Activated CD4-positive, alpha-beta T cell treated with anti-CD3 and anti-CD28 coated beads, Interleukin-2, amount 10 ng/mL, durations not matched to agents 24 days and 14 days (primary cell): ENCODE measurements at regions not wholly inside any gene's neighbourhood (a gene's known extent, or its start where the extent isn't known, plus 50 kb on each side); places are given as distances from the start of the nearest gene placed in this dataset.

ENCODE experiments used
- DNase-seq: peaks from one replicate; pipeline ENCODE4 v3.0.0; 2022
- H3K27ac Mint-ChIP-seq: one replicate; pipeline ENCODE4 v1.8.0; 2022; ENCODE audit warnings: mild to moderate bottlenecking, mixed read lengths
- H3K27me3 Mint-ChIP-seq: one replicate; pipeline ENCODE4 v1.8.0; 2022; ENCODE audit warnings: mixed read lengths
- H3K36me3 Mint-ChIP-seq: one replicate; pipeline ENCODE4 v1.8.0; 2022; ENCODE audit warnings: low read depth, mild to moderate bottlenecking, mixed read lengths
- H3K4me1 Mint-ChIP-seq: one replicate; pipeline ENCODE4 v1.8.0; 2021; ENCODE audit warnings: mixed read lengths
- H3K4me3 Mint-ChIP-seq: one replicate; pipeline ENCODE4 v1.8.0; 2022; ENCODE audit warnings: mild to moderate bottlenecking, moderate library complexity, mixed read lengths
- H3K9me3 Mint-ChIP-seq: one replicate; pipeline ENCODE4 v1.8.0; 2021; ENCODE audit warnings: mixed read lengths
- intact Hi-C: fragments of 100-400 bp; cut with micrococcal nuclease; formaldehyde crosslinking; loops from one replicate; pipeline ENCODE4 v1.15.1; 2023

- no peak for DNase-seq
- H3K4me3 Mint-ChIP-seq, result no peak overlapping the region
These were observed 51.0 kb upstream of the TNC start for GRCh38 chr9:115169003-115169402.

GRCh38 chr9:115170358-115171073, 52.6 kb upstream of the TNC start:
- H3K27ac Mint-ChIP-seq, result no peak overlapping the region
- H3K4me1 Mint-ChIP-seq, result no peaks in the 10 kb centered on the region
- no peaks in the 10 kb centered on the region for H3K36me3 Mint-ChIP-seq
- H3K9me3 Mint-ChIP-seq, result peaks cover 7% of the 10 kb centered on the region
- intact Hi-C loops, result no loop called here
- no peak for DNase-seq
- no peak overlapping the region for H3K4me3 Mint-ChIP-seq
- peaks cover 25% of the 10 kb centered on the region for H3K27me3 Mint-ChIP-seq

More at GRCh38 chr9:115169003-115169402, 51.0 kb upstream of the TNC start:
- intact Hi-C loops, result no loop called here
- Mint-ChIP-seq H3K36me3 (no peaks in the 10 kb centered on the region), H3K9me3 (peaks cover 9% of the 10 kb centered on the region), H3K4me1 (no peaks in the 10 kb centered on the region), H3K27ac (no peak overlapping the region), H3K27me3 (peaks cover 27% of the 10 kb centered on the region)

GRCh38 chr9:115171921-115172388, 54.0 kb upstream of the TNC start:
- Mint-ChIP-seq H3K9me3 (no peaks in the 10 kb centered on the region), H3K4me1 (no peaks in the 10 kb centered on the region), H3K27ac (no peak overlapping the region), H3K36me3 (no peaks in the 10 kb centered on the region), H3K4me3 (no peak overlapping the region), H3K27me3 (peaks cover 18% of the 10 kb centered on the region)
- intact Hi-C loops, result no loop called here
- no peak for DNase-seq

GRCh38 chr9:115182264-115182663, 64.3 kb upstream of the TNC start:
- Mint-ChIP-seq H3K4me1 (no peaks in the 10 kb centered on the region), H3K36me3 (no peaks in the 10 kb centered on the region), H3K27me3 (peaks cover 10% of the 10 kb centered on the region), H3K27ac (no peak overlapping the region), H3K9me3 (no peaks in the 10 kb centered on the region), H3K4me3 (no peak overlapping the region)
- intact Hi-C loops, result no loop called here
- no peak for DNase-seq

- intact Hi-C loops, result no loop called here
- Mint-ChIP-seq H3K36me3 (no peaks in the 10 kb centered on the region), H3K4me1 (no peaks in the 10 kb centered on the region), H3K4me3 (no peak overlapping the region), H3K27ac (no peak overlapping the region), H3K9me3 (no peaks in the 10 kb centered on the region), H3K27me3 (peaks cover 10% of the 10 kb centered on the region)
- DNase-seq, result no peak
These were observed 65.5 kb upstream of the TNC start for GRCh38 chr9:115183436-115183835.

GRCh38 chr9:115189686-115190085, 71.7 kb upstream of the TNC start:
- H3K27ac Mint-ChIP-seq, result no peak overlapping the region
- no peak overlapping the region for H3K4me3 Mint-ChIP-seq
- H3K9me3 Mint-ChIP-seq, result peaks cover 7% of the 10 kb centered on the region
- intact Hi-C loops, result no loop called here
- H3K36me3 Mint-ChIP-seq, result no peaks in the 10 kb centered on the region
- peaks cover 23% of the 10 kb centered on the region for H3K27me3 Mint-ChIP-seq
- DNase-seq, result no peak
- H3K4me1 Mint-ChIP-seq, result peaks cover 3% of the 10 kb centered on the region

- intact Hi-C loops, result no loop called here
These were observed 73.7 kb upstream of the TNC start for GRCh38 chr9:115191667-115192066.

GRCh38 chr9:115192280-115192679, 74.3 kb upstream of the TNC start:
- peaks cover 3% of the 10 kb centered on the region for H3K4me1 Mint-ChIP-seq
- H3K27ac Mint-ChIP-seq, result no peak overlapping the region

More at GRCh38 chr9:115191667-115192066, 73.7 kb upstream of the TNC start:
- Mint-ChIP-seq H3K36me3 (no peaks in the 10 kb centered on the region), H3K4me1 (peaks cover 3% of the 10 kb centered on the region), H3K27ac (no peak overlapping the region), H3K4me3 (no peak overlapping the region), H3K9me3 (peaks cover 7% of the 10 kb centered on the region), H3K27me3 (peaks cover 29% of the 10 kb centered on the region)
- DNase-seq, result no peak

GRCh38 chr9:115192835-115193525, 75.0 kb upstream of the TNC start:
- H3K9me3 Mint-ChIP-seq, result peaks cover 7% of the 10 kb centered on the region
- H3K4me3 Mint-ChIP-seq, result no peak overlapping the region
- no peak overlapping the region for H3K27ac Mint-ChIP-seq
- H3K4me1 Mint-ChIP-seq, result peaks cover 3% of the 10 kb centered on the region
- DNase-seq, result no peak
- H3K27me3 Mint-ChIP-seq, result peaks cover 38% of the 10 kb centered on the region
- intact Hi-C loops, result no loop called here
- H3K36me3 Mint-ChIP-seq, result no peaks in the 10 kb centered on the region

More at GRCh38 chr9:115192280-115192679, 74.3 kb upstream of the TNC start:
- DNase-seq, result no peak
- H3K36me3 Mint-ChIP-seq, result no peaks in the 10 kb centered on the region
- intact Hi-C loops, result no loop called here
- H3K27me3 Mint-ChIP-seq, result peaks cover 35% of the 10 kb centered on the region
- peaks cover 7% of the 10 kb centered on the region for H3K9me3 Mint-ChIP-seq
- no peak overlapping the region for H3K4me3 Mint-ChIP-seq

GRCh38 chr9:115193777-115194176, 75.8 kb upstream of the TNC start:
- H3K4me3 Mint-ChIP-seq, result no peak overlapping the region
- intact Hi-C loops, result no loop called here
- H3K4me1 Mint-ChIP-seq, result peaks cover 3% of the 10 kb centered on the region
- H3K9me3 Mint-ChIP-seq, result peaks cover 7% of the 10 kb centered on the region
- peaks cover 41% of the 10 kb centered on the region for H3K27me3 Mint-ChIP-seq
- DNase-seq, result no peak
- no peak overlapping the region for H3K27ac Mint-ChIP-seq
- no peaks in the 10 kb centered on the region for H3K36me3 Mint-ChIP-seq

- Mint-ChIP-seq H3K4me1 (peaks cover 3% of the 10 kb centered on the region), H3K27ac (no peak overlapping the region), H3K4me3 (no peak overlapping the region), H3K36me3 (no peaks in the 10 kb centered on the region), H3K27me3 (peaks cover 45% of the 10 kb centered on the region), H3K9me3 (peaks cover 7% of the 10 kb centered on the region)
- no peak for DNase-seq
- intact Hi-C loops, result no loop called here
These were observed 76.3 kb upstream of the TNC start for GRCh38 chr9:115194216-115194615.

- H3K4me3 Mint-ChIP-seq, result no peak overlapping the region
These were observed 78.0 kb upstream of the TNC start for GRCh38 chr9:115195912-115196311.

GRCh38 chr9:115196919-115197318, 79.0 kb upstream of the TNC start:
- Mint-ChIP-seq H3K27ac (no peak overlapping the region), H3K9me3 (peaks cover 6% of the 10 kb centered on the region), H3K4me1 (peaks cover 3% of the 10 kb centered on the region), H3K4me3 (no peak overlapping the region), H3K27me3 (peaks cover 55% of the 10 kb centered on the region), H3K36me3 (no peaks in the 10 kb centered on the region)
- intact Hi-C loops, result no loop called here
- no peak for DNase-seq

More at GRCh38 chr9:115195912-115196311, 78.0 kb upstream of the TNC start:
- Mint-ChIP-seq H3K9me3 (peaks cover 5% of the 10 kb centered on the region), H3K36me3 (no peaks in the 10 kb centered on the region), H3K4me1 (peaks cover 3% of the 10 kb centered on the region), H3K27me3 (peaks cover 51% of the 10 kb centered on the region), H3K27ac (no peak overlapping the region)
- no peak for DNase-seq
- intact Hi-C loops, result no loop called here

GRCh38 chr9:115198001-115198400, 80.0 kb upstream of the TNC start:
- Mint-ChIP-seq H3K27me3 (peaks cover 55% of the 10 kb centered on the region), H3K36me3 (no peaks in the 10 kb centered on the region), H3K4me1 (no peaks in the 10 kb centered on the region), H3K9me3 (peaks cover 6% of the 10 kb centered on the region), H3K4me3 (no peak overlapping the region), H3K27ac (no peak overlapping the region)
- no peak for DNase-seq
- intact Hi-C loops, result no loop called here
